ENCODE measurements at regions not wholly inside any gene's neighbourhood (a gene's known extent, or its start where the extent isn't known, plus 50 kb on each side); places are given as distances from the start of the nearest gene placed in this dataset.

GRCh38 chr3:180175572-180175971, 138.8 kb upstream of the PEX5L start:
- TF ChIP-seq TAF1 (IDR thresholded peaks at IDR 0.05; ENCODE audit: low read depth) (no peak), EP300 (conservative IDR thresholded peaks at IDR 0.05; ENCODE audit: poor library complexity, severe bottlenecking) (no peak), CTCF (IDR thresholded peaks at IDR 0.05; ENCODE audit: poor library complexity, severe bottlenecking) (no peak), MXI1 (conservative IDR thresholded peaks at IDR 0.05; ENCODE audit: poor library complexity, severe bottlenecking) (no peak), EZH2 (IDR thresholded peaks at IDR 0.05; ENCODE audit: borderline replicate concordance, insufficient read depth, low read length, poor library complexity, severe bottlenecking) (no peak), REST (IDR thresholded peaks at IDR 0.05; ENCODE audit: borderline replicate concordance) (no peak), SMC3 (conservative IDR thresholded peaks at IDR 0.05; ENCODE audit: poor library complexity) (no peak), POLR2AphosphoS5 (IDR thresholded peaks at IDR 0.05) (no peak)
